Ishikawa (cell line): ENCODE measurements at regions not wholly inside any gene's neighbourhood (a gene's known extent, or its start where the extent isn't known, plus 50 kb on each side); places are given as distances from the start of the nearest gene placed in this dataset.

Source experiments
- CEBPB ChIP-seq: IDR thresholded peaks from 2 replicates; pipeline ENCODE4 v1.6.1; 2012
- CREB1 ChIP-seq: IDR thresholded peaks from 2 replicates; pipeline ENCODE4 v1.6.1; 2012; ENCODE audit warnings: low read depth
- EGR1 ChIP-seq: IDR thresholded peaks from 2 replicates; pipeline ENCODE4 v1.6.1; 2012
- EP300 ChIP-seq: IDR thresholded peaks from 2 replicates; pipeline ENCODE4 v1.6.1; 2012; ENCODE audit warnings: borderline replicate concordance
- FOXM1 ChIP-seq: IDR thresholded peaks from 2 replicates; pipeline ENCODE4 v1.6.1; 2012; ENCODE audit warnings: low read depth, borderline replicate concordance
- MAX ChIP-seq: IDR thresholded peaks from 2 replicates; pipeline ENCODE4 v1.6.1; 2012
- NFIC ChIP-seq: IDR thresholded peaks from 2 replicates; pipeline ENCODE4 v1.6.1; 2012
- RAD21 ChIP-seq: IDR thresholded peaks from 2 replicates; pipeline ENCODE4 v1.6.1; 2012; ENCODE audit warnings: low read depth
- REST ChIP-seq: IDR thresholded peaks from 2 replicates; pipeline ENCODE4 v1.6.1; 2012; ENCODE audit warnings: low read depth, mild to moderate bottlenecking
- TAF1 ChIP-seq: IDR thresholded peaks from 2 replicates; pipeline ENCODE4 v1.6.1; 2012; ENCODE audit warnings: low read depth, mild to moderate bottlenecking
- TCF12 ChIP-seq: IDR thresholded peaks from 2 replicates; pipeline ENCODE4 v1.6.1; 2012; ENCODE audit warnings: low read depth
- TEAD4 ChIP-seq: IDR thresholded peaks from 2 replicates; pipeline ENCODE4 v1.6.1; 2012
- YY1 ChIP-seq: IDR thresholded peaks from 2 replicates; pipeline ENCODE4 v1.6.1; 2012; ENCODE audit warnings: low read depth
- ZBTB7A ChIP-seq: IDR thresholded peaks from 2 replicates; pipeline ENCODE4 v1.6.1; 2012; ENCODE audit warnings: low read depth
- TF ChIP-seq, protein P1 (sequence below): IDR thresholded peaks from 2 replicates; pipeline ENCODE4 v1.6.1; 2012

GRCh38 chr3:98662699-98663098 lies 69.3 kb upstream of the CPOX start:
- TF ChIP-seq EP300: no peak
- TF ChIP-seq REST: no peak
- no peak for TF ChIP-seq CREB1
- TF ChIP-seq EGR1: no peak
- no peak for TF ChIP-seq TCF12
- no peak for TF ChIP-seq TAF1
- no peak for TF ChIP-seq MAX

GRCh38 chr3:98670020-98670419 lies 76.6 kb upstream of the CPOX start:
- no peak for TF ChIP-seq FOXM1
- no peak for TF ChIP-seq RAD21
- no peak for TF ChIP-seq TAF1
- TF ChIP-seq CEBPB: no peak
- no peak for TF ChIP-seq EGR1
- no peak for TF ChIP-seq CREB1
- no peak for TF ChIP-seq NFIC
- TF ChIP-seq YY1: no peak
- no peak for TF ChIP-seq EP300
- no peak for TF ChIP-seq REST
- TF ChIP-seq ZBTB7A: no peak
- TF ChIP-seq, protein P1, sequence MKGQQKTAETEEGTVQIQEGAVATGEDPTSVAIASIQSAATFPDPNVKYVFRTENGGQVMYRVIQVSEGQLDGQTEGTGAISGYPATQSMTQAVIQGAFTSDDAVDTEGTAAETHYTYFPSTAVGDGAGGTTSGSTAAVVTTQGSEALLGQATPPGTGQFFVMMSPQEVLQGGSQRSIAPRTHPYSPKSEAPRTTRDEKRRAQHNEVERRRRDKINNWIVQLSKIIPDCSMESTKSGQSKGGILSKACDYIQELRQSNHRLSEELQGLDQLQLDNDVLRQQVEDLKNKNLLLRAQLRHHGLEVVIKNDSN: no peak
- TF ChIP-seq MAX: no peak
- TF ChIP-seq TCF12: no peak
- no peak for TF ChIP-seq TEAD4

- TF ChIP-seq CEBPB: no peak
- TF ChIP-seq, protein P1: no peak
- no peak for TF ChIP-seq EGR1
- TF ChIP-seq TEAD4: no peak
- TF ChIP-seq RAD21: no peak
These were observed 83.2 kb upstream of the ST3GAL6 start for GRCh38 chr3:98679986-98680385.

GRCh38 chr3:98680723-98681122 lies 82.4 kb upstream of the ST3GAL6 start:
- TF ChIP-seq REST (no peak), TAF1 (no peak), FOXM1 (no peak), NFIC (no peak), MAX (no peak), EGR1 (no peak), YY1 (no peak), EP300 (no peak), TCF12 (no peak), TEAD4 (no peak), CREB1 (no peak), ZBTB7A (no peak), RAD21 (no peak), CEBPB (no peak)
- TF ChIP-seq, protein P1: no peak
